SK-N-MC (cell line): ENCODE measurements at regions not wholly inside any gene's neighbourhood (a gene's known extent, or its start where the extent isn't known, plus 50 kb on each side); places are given as distances from the start of the nearest gene placed in this dataset.
"Not testable (repeated sequence)": the region's sequence is repeated elsewhere in the genome, so short reads cannot be mapped to it uniquely, and the experiment has no call there.

Experiments
- EZH2 ChIP-seq: fragments of 200-600 bp; sonication (generic); IDR thresholded peaks from one replicate; pipeline ENCODE4 v1.6.1; 2017; ENCODE audit warnings: antibody characterized with exemption
- FOXP2 ChIP-seq: optimal IDR thresholded peaks from 2 replicates; pipeline ENCODE3; 2011; ENCODE audit warnings: mild to moderate bottlenecking, moderate library complexity; ENCODE audit not compliant: insufficient read depth; ENCODE audit errors: extremely low read length, control extremely low read depth
- POLR2AphosphoS5 ChIP-seq: IDR thresholded peaks from 2 replicates; pipeline ENCODE4 v1.6.1; 2012; ENCODE audit warnings: mild to moderate bottlenecking, low read depth, low read length, borderline replicate concordance

GRCh38 chr12:131601499-131601898, 109.4 kb upstream of the SFSWAP start:
- TF ChIP-seq POLR2AphosphoS5, EZH2, FOXP2: not testable (repeated sequence)
